Liver (tissue), 3 donors: ENCODE measurements at regions not wholly inside any gene's neighbourhood (a gene's known extent, or its start where the extent isn't known, plus 50 kb on each side); places are given as distances from the start of the nearest gene placed in this dataset.

Source experiments
- CTCF ChIP-seq: fragments of 150-350 bp; IDR thresholded peaks from 2 replicates; pipeline ENCODE4 v1.5.1; 2017; ENCODE audit warnings: improper control_type of control experiment, low read depth, low read length; ENCODE audit not compliant: missing input control
- EGR1 ChIP-seq, 2 donors: IDR thresholded peaks; 2 replicates each; pipeline ENCODE4 v1.6.1; 2016 to 2018; ENCODE audit warnings: antibody characterized with exemption in 2 of 2, low read depth in 2 of 2
- FOXA1 ChIP-seq: IDR thresholded peaks from 2 replicates; pipeline ENCODE4 v1.6.1; 2016; ENCODE audit warnings: antibody characterized with exemption
- GABPA ChIP-seq, 2 donors: IDR thresholded peaks in 1 of 2; conservative IDR thresholded peaks in 1 of 2; 2 replicates each; pipeline ENCODE4 v1.6.1; 2016; ENCODE audit warnings: antibody characterized with exemption in 2 of 2, mild to moderate bottlenecking in 1 of 2, moderate library complexity in 1 of 2
- JUND ChIP-seq, 2 donors: IDR thresholded peaks; 2 replicates each; pipeline ENCODE4 v1.6.1; 2016; ENCODE audit warnings: antibody characterized with exemption in 2 of 2
- RAD21 ChIP-seq, 2 donors: IDR thresholded peaks; 2 replicates each; pipeline ENCODE4 v1.6.1; 2016; ENCODE audit warnings: antibody characterized with exemption in 2 of 2, mild to moderate bottlenecking in 2 of 2
- RXRA ChIP-seq, 2 donors: IDR thresholded peaks; 2 replicates each; pipeline ENCODE4 v1.6.1; 2017 to 2018; ENCODE audit warnings: antibody characterized with exemption in 2 of 2, mild to moderate bottlenecking in 1 of 2
- SP1 ChIP-seq: IDR thresholded peaks from 2 replicates; pipeline ENCODE4 v1.6.1; 2018; ENCODE audit warnings: antibody characterized with exemption, mild to moderate bottlenecking
- TAF1 ChIP-seq: conservative IDR thresholded peaks from 2 replicates; pipeline ENCODE4 v1.6.1; 2016; ENCODE audit warnings: antibody characterized with exemption, mild to moderate bottlenecking
- YY1 ChIP-seq: IDR thresholded peaks from 2 replicates; pipeline ENCODE4 v1.6.1; 2016; ENCODE audit warnings: antibody characterized with exemption, mild to moderate bottlenecking
- TF ChIP-seq, protein P1 (sequence below): IDR thresholded peaks from 2 replicates; pipeline ENCODE4 v1.6.1; 2016; ENCODE audit warnings: antibody characterized with exemption
- TF ChIP-seq, protein P2 (sequence below): IDR thresholded peaks from 2 replicates; pipeline ENCODE4 v1.6.1; 2016; ENCODE audit warnings: antibody characterized with exemption
- TF ChIP-seq, protein P3 (sequence below): IDR thresholded peaks from 2 replicates; pipeline ENCODE4 v1.6.1; 2016; ENCODE audit warnings: antibody characterized with exemption, mild to moderate bottlenecking
- donor health status: healthy.
- donor health status: healthy.

DNA sequence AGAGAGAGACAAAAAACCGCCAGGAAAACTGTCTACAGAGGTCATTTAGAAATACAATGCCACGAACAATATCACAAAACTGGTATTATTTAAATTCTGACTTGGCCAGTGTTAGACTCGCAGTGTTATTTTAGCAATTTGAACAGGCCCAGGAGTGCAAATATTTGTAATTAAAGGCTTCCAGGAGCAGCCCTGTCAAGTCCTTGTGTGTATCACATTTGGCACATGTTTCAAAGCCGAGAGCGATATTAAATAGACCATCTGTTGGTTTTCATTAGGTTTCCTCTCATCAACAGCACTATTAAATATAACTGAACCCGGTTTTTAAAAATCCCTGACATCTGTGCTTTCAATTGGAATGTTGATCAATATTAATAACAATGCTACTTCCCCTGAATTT is 656.9 kb downstream of the TSN start:
- no peak for TF ChIP-seq CTCF
- TF ChIP-seq EGR1 (IDR thresholded peaks at IDR 0.05; ENCODE audit: low read depth in 2 of 2) = no peak
- TF ChIP-seq TAF1 = no peak
- no peak for TF ChIP-seq FOXA1
- TF ChIP-seq YY1 = no peak
- TF ChIP-seq, protein P1, sequence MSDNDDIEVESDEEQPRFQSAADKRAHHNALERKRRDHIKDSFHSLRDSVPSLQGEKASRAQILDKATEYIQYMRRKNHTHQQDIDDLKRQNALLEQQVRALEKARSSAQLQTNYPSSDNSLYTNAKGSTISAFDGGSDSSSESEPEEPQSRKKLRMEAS = no peak
- TF ChIP-seq SP1 = no peak
- no peak for TF ChIP-seq JUND (IDR thresholded peaks at IDR 0.05)
- TF ChIP-seq, protein P2, sequence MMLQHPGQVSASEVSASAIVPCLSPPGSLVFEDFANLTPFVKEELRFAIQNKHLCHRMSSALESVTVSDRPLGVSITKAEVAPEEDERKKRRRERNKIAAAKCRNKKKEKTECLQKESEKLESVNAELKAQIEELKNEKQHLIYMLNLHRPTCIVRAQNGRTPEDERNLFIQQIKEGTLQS = no peak
- TF ChIP-seq, protein P3, sequence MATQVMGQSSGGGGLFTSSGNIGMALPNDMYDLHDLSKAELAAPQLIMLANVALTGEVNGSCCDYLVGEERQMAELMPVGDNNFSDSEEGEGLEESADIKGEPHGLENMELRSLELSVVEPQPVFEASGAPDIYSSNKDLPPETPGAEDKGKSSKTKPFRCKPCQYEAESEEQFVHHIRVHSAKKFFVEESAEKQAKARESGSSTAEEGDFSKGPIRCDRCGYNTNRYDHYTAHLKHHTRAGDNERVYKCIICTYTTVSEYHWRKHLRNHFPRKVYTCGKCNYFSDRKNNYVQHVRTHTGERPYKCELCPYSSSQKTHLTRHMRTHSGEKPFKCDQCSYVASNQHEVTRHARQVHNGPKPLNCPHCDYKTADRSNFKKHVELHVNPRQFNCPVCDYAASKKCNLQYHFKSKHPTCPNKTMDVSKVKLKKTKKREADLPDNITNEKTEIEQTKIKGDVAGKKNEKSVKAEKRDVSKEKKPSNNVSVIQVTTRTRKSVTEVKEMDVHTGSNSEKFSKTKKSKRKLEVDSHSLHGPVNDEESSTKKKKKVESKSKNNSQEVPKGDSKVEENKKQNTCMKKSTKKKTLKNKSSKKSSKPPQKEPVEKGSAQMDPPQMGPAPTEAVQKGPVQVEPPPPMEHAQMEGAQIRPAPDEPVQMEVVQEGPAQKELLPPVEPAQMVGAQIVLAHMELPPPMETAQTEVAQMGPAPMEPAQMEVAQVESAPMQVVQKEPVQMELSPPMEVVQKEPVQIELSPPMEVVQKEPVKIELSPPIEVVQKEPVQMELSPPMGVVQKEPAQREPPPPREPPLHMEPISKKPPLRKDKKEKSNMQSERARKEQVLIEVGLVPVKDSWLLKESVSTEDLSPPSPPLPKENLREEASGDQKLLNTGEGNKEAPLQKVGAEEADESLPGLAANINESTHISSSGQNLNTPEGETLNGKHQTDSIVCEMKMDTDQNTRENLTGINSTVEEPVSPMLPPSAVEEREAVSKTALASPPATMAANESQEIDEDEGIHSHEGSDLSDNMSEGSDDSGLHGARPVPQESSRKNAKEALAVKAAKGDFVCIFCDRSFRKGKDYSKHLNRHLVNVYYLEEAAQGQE = no peak
- no peak for TF ChIP-seq RXRA (IDR thresholded peaks at IDR 0.05)
- no peak for TF ChIP-seq GABPA (IDR thresholded peaks at IDR 0.05 in 1 of 2, conservative IDR thresholded peaks at IDR 0.05 in 1 of 2)
- TF ChIP-seq RAD21 (IDR thresholded peaks at IDR 0.05) = no peak
